ENCODE measurements at regions not wholly inside any gene's neighbourhood (a gene's known extent, or its start where the extent isn't known, plus 50 kb on each side); places are given as distances from the start of the nearest gene placed in this dataset.

DNA sequence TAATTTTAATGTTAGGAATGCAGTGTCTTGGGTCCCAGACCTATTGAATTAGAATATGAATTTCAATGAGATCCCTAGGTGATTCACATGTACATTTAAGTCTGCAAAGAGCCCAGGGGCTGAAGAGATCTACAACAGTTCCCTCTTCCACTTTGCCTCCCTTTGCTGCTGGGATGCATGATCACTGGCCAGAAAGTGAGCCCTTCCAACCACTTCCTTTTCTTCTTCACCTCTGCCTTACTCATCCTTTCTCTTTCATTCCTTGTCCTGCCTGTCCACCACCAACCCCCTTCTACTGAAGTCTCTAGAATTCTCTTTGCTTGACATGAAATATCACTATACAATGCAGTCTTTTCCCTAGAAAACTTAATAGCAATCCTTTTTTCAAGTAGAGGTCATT is 222.4 kb upstream of the LRIG1 start (continued):
- TF ChIP-seq, protein P1, sequence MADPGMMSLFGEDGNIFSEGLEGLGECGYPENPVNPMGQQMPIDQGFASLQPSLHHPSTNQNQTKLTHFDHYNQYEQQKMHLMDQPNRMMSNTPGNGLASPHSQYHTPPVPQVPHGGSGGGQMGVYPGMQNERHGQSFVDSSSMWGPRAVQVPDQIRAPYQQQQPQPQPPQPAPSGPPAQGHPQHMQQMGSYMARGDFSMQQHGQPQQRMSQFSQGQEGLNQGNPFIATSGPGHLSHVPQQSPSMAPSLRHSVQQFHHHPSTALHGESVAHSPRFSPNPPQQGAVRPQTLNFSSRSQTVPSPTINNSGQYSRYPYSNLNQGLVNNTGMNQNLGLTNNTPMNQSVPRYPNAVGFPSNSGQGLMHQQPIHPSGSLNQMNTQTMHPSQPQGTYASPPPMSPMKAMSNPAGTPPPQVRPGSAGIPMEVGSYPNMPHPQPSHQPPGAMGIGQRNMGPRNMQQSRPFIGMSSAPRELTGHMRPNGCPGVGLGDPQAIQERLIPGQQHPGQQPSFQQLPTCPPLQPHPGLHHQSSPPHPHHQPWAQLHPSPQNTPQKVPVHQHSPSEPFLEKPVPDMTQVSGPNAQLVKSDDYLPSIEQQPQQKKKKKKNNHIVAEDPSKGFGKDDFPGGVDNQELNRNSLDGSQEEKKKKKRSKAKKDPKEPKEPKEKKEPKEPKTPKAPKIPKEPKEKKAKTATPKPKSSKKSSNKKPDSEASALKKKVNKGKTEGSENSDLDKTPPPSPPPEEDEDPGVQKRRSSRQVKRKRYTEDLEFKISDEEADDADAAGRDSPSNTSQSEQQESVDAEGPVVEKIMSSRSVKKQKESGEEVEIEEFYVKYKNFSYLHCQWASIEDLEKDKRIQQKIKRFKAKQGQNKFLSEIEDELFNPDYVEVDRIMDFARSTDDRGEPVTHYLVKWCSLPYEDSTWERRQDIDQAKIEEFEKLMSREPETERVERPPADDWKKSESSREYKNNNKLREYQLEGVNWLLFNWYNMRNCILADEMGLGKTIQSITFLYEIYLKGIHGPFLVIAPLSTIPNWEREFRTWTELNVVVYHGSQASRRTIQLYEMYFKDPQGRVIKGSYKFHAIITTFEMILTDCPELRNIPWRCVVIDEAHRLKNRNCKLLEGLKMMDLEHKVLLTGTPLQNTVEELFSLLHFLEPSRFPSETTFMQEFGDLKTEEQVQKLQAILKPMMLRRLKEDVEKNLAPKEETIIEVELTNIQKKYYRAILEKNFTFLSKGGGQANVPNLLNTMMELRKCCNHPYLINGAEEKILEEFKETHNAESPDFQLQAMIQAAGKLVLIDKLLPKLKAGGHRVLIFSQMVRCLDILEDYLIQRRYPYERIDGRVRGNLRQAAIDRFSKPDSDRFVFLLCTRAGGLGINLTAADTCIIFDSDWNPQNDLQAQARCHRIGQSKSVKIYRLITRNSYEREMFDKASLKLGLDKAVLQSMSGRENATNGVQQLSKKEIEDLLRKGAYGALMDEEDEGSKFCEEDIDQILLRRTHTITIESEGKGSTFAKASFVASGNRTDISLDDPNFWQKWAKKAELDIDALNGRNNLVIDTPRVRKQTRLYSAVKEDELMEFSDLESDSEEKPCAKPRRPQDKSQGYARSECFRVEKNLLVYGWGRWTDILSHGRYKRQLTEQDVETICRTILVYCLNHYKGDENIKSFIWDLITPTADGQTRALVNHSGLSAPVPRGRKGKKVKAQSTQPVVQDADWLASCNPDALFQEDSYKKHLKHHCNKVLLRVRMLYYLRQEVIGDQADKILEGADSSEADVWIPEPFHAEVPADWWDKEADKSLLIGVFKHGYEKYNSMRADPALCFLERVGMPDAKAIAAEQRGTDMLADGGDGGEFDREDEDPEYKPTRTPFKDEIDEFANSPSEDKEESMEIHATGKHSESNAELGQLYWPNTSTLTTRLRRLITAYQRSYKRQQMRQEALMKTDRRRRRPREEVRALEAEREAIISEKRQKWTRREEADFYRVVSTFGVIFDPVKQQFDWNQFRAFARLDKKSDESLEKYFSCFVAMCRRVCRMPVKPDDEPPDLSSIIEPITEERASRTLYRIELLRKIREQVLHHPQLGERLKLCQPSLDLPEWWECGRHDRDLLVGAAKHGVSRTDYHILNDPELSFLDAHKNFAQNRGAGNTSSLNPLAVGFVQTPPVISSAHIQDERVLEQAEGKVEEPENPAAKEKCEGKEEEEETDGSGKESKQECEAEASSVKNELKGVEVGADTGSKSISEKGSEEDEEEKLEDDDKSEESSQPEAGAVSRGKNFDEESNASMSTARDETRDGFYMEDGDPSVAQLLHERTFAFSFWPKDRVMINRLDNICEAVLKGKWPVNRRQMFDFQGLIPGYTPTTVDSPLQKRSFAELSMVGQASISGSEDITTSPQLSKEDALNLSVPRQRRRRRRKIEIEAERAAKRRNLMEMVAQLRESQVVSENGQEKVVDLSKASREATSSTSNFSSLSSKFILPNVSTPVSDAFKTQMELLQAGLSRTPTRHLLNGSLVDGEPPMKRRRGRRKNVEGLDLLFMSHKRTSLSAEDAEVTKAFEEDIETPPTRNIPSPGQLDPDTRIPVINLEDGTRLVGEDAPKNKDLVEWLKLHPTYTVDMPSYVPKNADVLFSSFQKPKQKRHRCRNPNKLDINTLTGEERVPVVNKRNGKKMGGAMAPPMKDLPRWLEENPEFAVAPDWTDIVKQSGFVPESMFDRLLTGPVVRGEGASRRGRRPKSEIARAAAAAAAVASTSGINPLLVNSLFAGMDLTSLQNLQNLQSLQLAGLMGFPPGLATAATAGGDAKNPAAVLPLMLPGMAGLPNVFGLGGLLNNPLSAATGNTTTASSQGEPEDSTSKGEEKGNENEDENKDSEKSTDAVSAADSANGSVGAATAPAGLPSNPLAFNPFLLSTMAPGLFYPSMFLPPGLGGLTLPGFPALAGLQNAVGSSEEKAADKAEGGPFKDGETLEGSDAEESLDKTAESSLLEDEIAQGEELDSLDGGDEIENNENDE (IDR thresholded peaks at IDR 0.05; ENCODE audit: insufficient replicate concordance, low read length) = no peak
- no peak for TF ChIP-seq KDM5A (IDR thresholded peaks at IDR 0.05; ENCODE audit: low read length)
- no peak for TF ChIP-seq SIX5 (IDR thresholded peaks at IDR 0.05; ENCODE audit: low read depth, low read length)
- no peak for TF ChIP-seq RNF2 (IDR thresholded peaks at IDR 0.05; ENCODE audit: borderline replicate concordance, low read depth, low read length, missing control alignments, poor library complexity, severe bottlenecking)
- no peak for TF ChIP-seq JUN (IDR thresholded peaks at IDR 0.05; ENCODE audit: low read depth, low read length)

Measured in H1 (cell line).